Sigmoid colon (tissue), 6 donors: ENCODE measurements at regions not wholly inside any gene's neighbourhood (a gene's known extent, or its start where the extent isn't known, plus 50 kb on each side); places are given as distances from the start of the nearest gene placed in this dataset.

Source experiments
- DNase-seq: peaks from one replicate; pipeline ENCODE4 v3.0.0-alpha.2; 2019
- H3K27ac ChIP-seq, 4 donors: fragments of 200-600 bp; sonication (generic); one replicate each; pipeline ENCODE4 v1.5.1; 2016 to 2019; ENCODE audit warnings: mild to moderate bottlenecking in 1 of 4
- H3K27me3 ChIP-seq, 3 donors: fragments of 200-600 bp; sonication (generic); one replicate each; pipeline ENCODE4 v1.5.1; 2019; ENCODE audit warnings: mild to moderate bottlenecking in 1 of 3
- H3K36me3 ChIP-seq, 4 donors: fragments of 200-600 bp; sonication (generic); one replicate each; pipeline ENCODE4 v1.5.1; 2016 to 2019
- H3K4me1 ChIP-seq, 4 donors: fragments of 200-600 bp; sonication (generic); one replicate each; pipeline ENCODE4 v1.5.1; 2017 to 2019
- H3K4me3 ChIP-seq, 4 donors: fragments of 200-600 bp; sonication (generic); one replicate each; pipeline ENCODE4 v1.5.1; 2017 to 2019; ENCODE audit warnings: mild to moderate bottlenecking in 2 of 4, moderate library complexity in 1 of 4
- H3K9me3 ChIP-seq, 4 donors: fragments of 200-600 bp in 3 of 4; sonication (generic) in 3 of 4; one replicate each; pipeline versions ENCODE4 v1.5.1 to v1.6.1; 2013 to 2019
- EP300 ChIP-seq, 4 donors: sonication (generic); formaldehyde crosslinking; IDR thresholded peaks; one replicate each; pipeline ENCODE4 v1.6.1; 2017; ENCODE audit warnings: antibody characterized with exemption in 4 of 4
- POLR2A ChIP-seq, 2 donors: fragments of 450-650 bp; IDR thresholded peaks; one replicate each; pipeline ENCODE4 v1.6.1; 2016; ENCODE audit warnings: antibody characterized with exemption in 2 of 2, mild to moderate bottlenecking in 2 of 2, moderate library complexity in 2 of 2
- POLR2AphosphoS5 ChIP-seq, 4 donors: sonication (generic); formaldehyde crosslinking; IDR thresholded peaks; one replicate each; pipeline ENCODE4 v1.6.1; 2017; ENCODE audit warnings: antibody characterized with exemption in 4 of 4
- WGBS, 2 donors: extraction: QIAGEN DNeasy Blood & Tissue Kit; methylation state at CpG; one replicate each; pipeline ENCODE4 v1.1.7; 2013; 5-methylcytosine and 5-hydroxymethylcytosine counted together
- intact Hi-C: fragments of 100-400 bp; cut with DNase I; formaldehyde crosslinking; loops from one replicate; pipeline ENCODE4 v1.15.1; 2023
- TF ChIP-seq, protein P1 (sequence below), 4 experiments: fragments of 450-650 bp in 3 of 4; fragments of 200-600 bp in 1 of 4; IDR thresholded peaks; one replicate each; pipeline ENCODE4 v1.5.1; 2016 to 2019; ENCODE audit warnings: antibody characterized with exemption in 4 of 4, mild to moderate bottlenecking in 3 of 4, moderate library complexity in 2 of 4
- donor health status: healthy with polysubstance abuse.
- donor health status: healthy.

- H3K27me3 ChIP-seq = no peaks in the 10 kb centered on the region
- 37 to 53% methylated on average over 3 of the region's 3 CpGs for WGBS, 2 donors
- no peaks in the 10 kb centered on the region for H3K4me1 ChIP-seq
- TF ChIP-seq, protein P1, sequence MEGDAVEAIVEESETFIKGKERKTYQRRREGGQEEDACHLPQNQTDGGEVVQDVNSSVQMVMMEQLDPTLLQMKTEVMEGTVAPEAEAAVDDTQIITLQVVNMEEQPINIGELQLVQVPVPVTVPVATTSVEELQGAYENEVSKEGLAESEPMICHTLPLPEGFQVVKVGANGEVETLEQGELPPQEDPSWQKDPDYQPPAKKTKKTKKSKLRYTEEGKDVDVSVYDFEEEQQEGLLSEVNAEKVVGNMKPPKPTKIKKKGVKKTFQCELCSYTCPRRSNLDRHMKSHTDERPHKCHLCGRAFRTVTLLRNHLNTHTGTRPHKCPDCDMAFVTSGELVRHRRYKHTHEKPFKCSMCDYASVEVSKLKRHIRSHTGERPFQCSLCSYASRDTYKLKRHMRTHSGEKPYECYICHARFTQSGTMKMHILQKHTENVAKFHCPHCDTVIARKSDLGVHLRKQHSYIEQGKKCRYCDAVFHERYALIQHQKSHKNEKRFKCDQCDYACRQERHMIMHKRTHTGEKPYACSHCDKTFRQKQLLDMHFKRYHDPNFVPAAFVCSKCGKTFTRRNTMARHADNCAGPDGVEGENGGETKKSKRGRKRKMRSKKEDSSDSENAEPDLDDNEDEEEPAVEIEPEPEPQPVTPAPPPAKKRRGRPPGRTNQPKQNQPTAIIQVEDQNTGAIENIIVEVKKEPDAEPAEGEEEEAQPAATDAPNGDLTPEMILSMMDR (IDR thresholded peaks at IDR 0.05) = no peak
- TF ChIP-seq POLR2A (IDR thresholded peaks at IDR 0.05) (no peak), POLR2AphosphoS5 (IDR thresholded peaks at IDR 0.05) (no peak), EP300 (IDR thresholded peaks at IDR 0.05) (no peak)
- no peaks in the 10 kb centered on the region for H3K9me3 ChIP-seq
- no peak overlapping the region for H3K27ac ChIP-seq
- H3K4me3 ChIP-seq = no peak overlapping the region
- intact Hi-C loops = loop anchor here (10.0 kb wide), 1 partner anchor 93 kb away; no protein-coding TSS in a partner anchor
- no peaks in the 10 kb centered on the region for H3K36me3 ChIP-seq
- no peak for DNase-seq
Measured at GRCh38 chr12:126781593-126781992, 1485.4 kb upstream of the TMEM132C start.

- Histone ChIP-seq H3K27me3 (no peaks in the 10 kb centered on the region), H3K4me1 (no peaks in the 10 kb centered on the region), H3K9me3 (no peaks in the 10 kb centered on the region), H3K4me3 (no peak overlapping the region), H3K36me3 (no peaks in the 10 kb centered on the region), H3K27ac (no peak overlapping the region)
- TF ChIP-seq, protein P1 (IDR thresholded peaks at IDR 0.05) = no peak
- TF ChIP-seq POLR2A (IDR thresholded peaks at IDR 0.05) (no peak), POLR2AphosphoS5 (IDR thresholded peaks at IDR 0.05) (no peak), EP300 (IDR thresholded peaks at IDR 0.05) (no peak)
- no peak for DNase-seq
- WGBS, 2 donors = 57 to 71% methylated on average over 2 of the region's 2 CpGs
- intact Hi-C loops = loop anchor here (10.0 kb wide), 1 partner anchor 93 kb away; no protein-coding TSS in a partner anchor
Measured at GRCh38 chr12:126782083-126782482, 1484.9 kb upstream of the TMEM132C start.

DNA sequence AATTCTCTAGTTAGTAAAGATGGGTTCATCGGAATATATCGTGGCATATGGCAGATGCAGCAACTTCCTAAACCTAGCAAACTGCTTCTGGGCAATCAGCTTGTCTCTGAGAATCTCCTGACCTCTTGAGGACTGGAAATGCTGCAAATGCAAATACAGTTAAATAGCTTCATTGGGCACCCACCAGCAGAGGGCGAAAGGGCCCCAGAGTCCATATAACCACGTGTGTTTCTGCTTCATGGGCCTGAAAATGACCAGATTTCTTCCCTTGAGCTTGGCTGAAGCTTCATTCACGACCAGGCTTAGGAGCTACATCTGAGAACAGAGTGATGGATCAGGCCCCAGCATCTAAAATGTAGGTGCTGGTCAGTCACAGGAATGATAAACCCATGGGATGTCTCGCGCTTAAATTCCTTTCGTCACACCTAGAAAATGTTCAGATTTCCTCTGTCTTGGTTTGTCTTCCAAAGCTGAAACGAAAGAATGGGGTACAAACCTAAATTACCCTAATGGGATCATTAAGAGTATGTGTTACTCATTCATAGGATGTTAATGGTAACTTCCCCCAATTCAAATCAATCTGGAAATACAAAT lies 1482.5 kb upstream of the TMEM132C start:
- no peak for DNase-seq
- WGBS, 2 donors = 54 to 60% methylated on average over 9 of the region's 9 CpGs
- no peaks in the 10 kb centered on the region for H3K27me3 ChIP-seq
- intact Hi-C loops = loop anchor here (10.0 kb wide), 1 partner anchor 90 kb away; no protein-coding TSS in a partner anchor
- no peaks in the 10 kb centered on the region for H3K36me3 ChIP-seq
- H3K4me3 ChIP-seq = no peak overlapping the region
- TF ChIP-seq POLR2AphosphoS5 (IDR thresholded peaks at IDR 0.05) = no peak
- TF ChIP-seq, protein P1 (IDR thresholded peaks at IDR 0.05) = peak in 2 of 4 experiments; percentile 24 to 30
- H3K27ac ChIP-seq = no peak overlapping the region
- no peaks in the 10 kb centered on the region for H3K9me3 ChIP-seq
- H3K4me1 ChIP-seq = no peaks in the 10 kb centered on the region

- WGBS, 2 donors = 77 to 85% methylated on average over 4 of the region's 4 CpGs
- H3K4me3 ChIP-seq = no peak overlapping the region
- no peak overlapping the region for H3K27ac ChIP-seq
- DNase-seq = no peak
- TF ChIP-seq EP300 (IDR thresholded peaks at IDR 0.05) (no peak), POLR2AphosphoS5 (IDR thresholded peaks at IDR 0.05) (no peak), POLR2A (IDR thresholded peaks at IDR 0.05) (no peak)
- TF ChIP-seq, protein P1 (IDR thresholded peaks at IDR 0.05) = no peak
- intact Hi-C loops = loop anchor here (10.0 kb wide), 1 partner anchor 85 kb away; no protein-coding TSS in a partner anchor
- no peaks in the 10 kb centered on the region for H3K27me3 ChIP-seq
- H3K4me1 ChIP-seq = peaks cover 0 to 13% (median 6%) of the 10 kb centered on the region in 4 donors
- no peaks in the 10 kb centered on the region for H3K36me3 ChIP-seq
- H3K9me3 ChIP-seq = no peaks in the 10 kb centered on the region
Measured at GRCh38 chr12:126789963-126790362, 1477.0 kb upstream of the TMEM132C start.

DNA sequence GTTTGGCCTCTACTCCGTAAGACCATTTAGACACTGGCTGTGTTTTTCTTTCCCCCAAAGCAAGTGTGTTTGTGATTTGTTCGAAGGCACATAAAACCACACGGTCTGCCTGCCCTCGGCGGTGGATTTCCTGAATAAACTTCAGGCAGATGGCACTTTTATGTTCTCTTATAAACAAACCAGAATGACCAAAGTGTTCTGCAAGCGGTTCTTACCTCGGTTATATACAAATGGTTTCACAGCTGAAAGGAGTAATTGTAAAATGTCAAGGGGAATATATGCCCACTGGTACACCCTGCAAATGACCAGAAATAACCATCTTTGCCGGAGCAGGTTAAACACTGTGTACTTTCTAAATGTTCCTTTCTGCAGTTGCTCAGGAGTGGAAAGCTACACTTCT lies 1475.8 kb upstream of the TMEM132C start:
- 50 to 61% methylated on average over 8 of the region's 8 CpGs for WGBS, 2 donors
- no peak overlapping the region for H3K4me3 ChIP-seq
- H3K4me1 ChIP-seq = peaks cover 0 to 13% (median 6%) of the 10 kb centered on the region in 4 donors
- no peaks in the 10 kb centered on the region for H3K36me3 ChIP-seq
- H3K9me3 ChIP-seq = no peaks in the 10 kb centered on the region
- TF ChIP-seq, protein P1 (IDR thresholded peaks at IDR 0.05) = no peak
- TF ChIP-seq POLR2AphosphoS5 (IDR thresholded peaks at IDR 0.05) = peak; percentile 47 to 72 (median 49)
- TF ChIP-seq EP300 (IDR thresholded peaks at IDR 0.05) = peak in 1 of 4 donors; percentile 58
- peak overlapping the region in 2 of 4 donors; percentile 20 to 22 for H3K27ac ChIP-seq
- intact Hi-C loops = no loop called here
- no peaks in the 10 kb centered on the region for H3K27me3 ChIP-seq
- DNase-seq = no peak
